GM12878 (cell line): ENCODE measurements at regions not wholly inside any gene's neighbourhood (a gene's known extent, or its start where the extent isn't known, plus 50 kb on each side); places are given as distances from the start of the nearest gene placed in this dataset.

ENCODE experiments used
- ATAC-seq: fragments of 200-7000 bp; cut with Tn5 transposase; 3 replicates; pipeline ENCODE4 v1.9.1; 2020; ENCODE audit warnings: mild to moderate bottlenecking, moderate library complexity
- BruUV-seq: library from RNA; stranded (reverse); fragments of 400-500 nt; replicated peaks from 2 replicates; lab custom pipeline; 2021; lab: Mats Ljungman, UMichigan
- CTCF ChIA-PET: fragments of 300-600 bp; sonication (Branson Sonifier 250); formaldehyde crosslinking; extraction: SDS; loops from one replicate; lab custom pipeline; 2021; ENCODE audit warnings: inconsistent platforms; lab: Yijun Ruan, JAX
- POLR2A ChIA-PET: fragments of 350-600 bp; formaldehyde crosslinking; extraction: SDS; loops from one replicate; lab custom pipeline; 2021; ENCODE audit warnings: inconsistent platforms; lab: Charles Lee
- RAD21 ChIA-PET: fragments of 300-600 bp; sonication (Branson Sonifier 250); formaldehyde crosslinking; loops from one replicate; lab custom pipeline; 2023; ENCODE audit warnings: antibody characterized with exemption; ENCODE audit not compliant: unreplicated experiment; lab: Charles Lee
- SMC1A ChIA-PET: fragments of 300-600 bp; sonication (Branson Sonifier 250); formaldehyde crosslinking; loops from one replicate; lab custom pipeline; 2023; ENCODE audit not compliant: unreplicated experiment, uncharacterized antibody; lab: Charles Lee
- DNase-seq: peaks from one replicate; pipeline ENCODE4 v3.0.0-alpha.2; 2011; ENCODE audit warnings: low read depth, low spot score
- FAIRE-seq: peaks from 3 replicates; lab custom pipeline; 2011; peaks lifted over from hg19 to GRCh38; lab: Jason Lieb, UNC
- H2AFZ ChIP-seq: 2 replicates; pipeline ENCODE4 v1.6.0; 2011; ENCODE audit warnings: low read depth, low read length, control low read depth; ENCODE audit not compliant: control insufficient read depth
- H3K27ac ChIP-seq: 2 replicates; pipeline ENCODE4 v1.5.1; 2011; ENCODE audit warnings: control low read depth; ENCODE audit not compliant: control insufficient read depth, insufficient read depth
- H3K27me3 ChIP-seq, 2 experiments: replicated peaks in 1 of 2; 2 replicates each; pipeline versions ENCODE4 v1.6.0 to v1.6.1; 2011; ENCODE audit warnings: low read length in 1 of 2; ENCODE audit not compliant: control insufficient read depth in 2 of 2, insufficient read depth in 2 of 2
- H3K36me3 ChIP-seq, 2 experiments: 2 replicates each; pipeline ENCODE4 v1.5.1; 2011; ENCODE audit warnings: low read length in 1 of 2; ENCODE audit not compliant: control insufficient read depth in 2 of 2, insufficient read depth in 2 of 2
- H3K4me1 ChIP-seq: 2 replicates; pipeline ENCODE4 v1.6.1; 2011; ENCODE audit warnings: mild to moderate bottlenecking, low read length, moderate library complexity, mixed read lengths; ENCODE audit not compliant: control insufficient read depth, insufficient read depth
- H3K4me2 ChIP-seq: 2 replicates; pipeline ENCODE4 v1.6.0; 2011; ENCODE audit warnings: control low read depth; ENCODE audit not compliant: control insufficient read depth, insufficient read depth
- H3K4me3 ChIP-seq: fragments of 200-600 bp; sonication (generic); 2 replicates; pipeline ENCODE4 v1.5.1; 2016
- H3K79me2 ChIP-seq: 2 replicates; pipeline ENCODE4 v1.6.0; 2011; ENCODE audit warnings: low read length; ENCODE audit not compliant: control insufficient read depth, insufficient read depth
- H3K9ac ChIP-seq: 2 replicates; pipeline ENCODE4 v1.8.0; 2011; ENCODE audit warnings: low read length, control low read depth, mixed read lengths; ENCODE audit not compliant: control insufficient read depth, insufficient read depth
- H3K9me3 ChIP-seq: replicated peaks from 3 replicates; pipeline ENCODE4 v1.5.1; 2011; ENCODE audit warnings: mild to moderate bottlenecking, low read length; ENCODE audit not compliant: control insufficient read depth, insufficient read depth
- H4K20me1 ChIP-seq: 2 replicates; pipeline ENCODE4 v1.6.0; 2011; ENCODE audit not compliant: control insufficient read depth, insufficient read depth
- CBX3 ChIP-seq: fragments of 200-600 bp; sonication (generic); IDR thresholded peaks from 2 replicates; pipeline ENCODE4 v1.6.1; 2016; ENCODE audit warnings: low read depth, borderline replicate concordance
- ESRRA ChIP-seq: IDR thresholded peaks from 2 replicates; pipeline ENCODE4 v1.6.1; 2012; ENCODE audit warnings: mild to moderate bottlenecking, low read length, improper control_type of control experiment
- NFIC ChIP-seq: IDR thresholded peaks from 2 replicates; pipeline ENCODE4 v1.6.1; 2012; ENCODE audit warnings: low read depth, mild to moderate bottlenecking, inconsistent platforms, low read length, moderate library complexity
- RELB ChIP-seq: fragments of 450-650 bp; IDR thresholded peaks from 2 replicates; pipeline ENCODE4 v1.6.1; 2017; ENCODE audit warnings: low read depth, mild to moderate bottlenecking, moderate library complexity
- SIX5 ChIP-seq: IDR thresholded peaks from 2 replicates; pipeline ENCODE4 v1.6.1; 2011; ENCODE audit warnings: mild to moderate bottlenecking, low read depth, low read length, moderate library complexity; ENCODE audit not compliant: severe bottlenecking
- SUPT20H ChIP-seq: IDR thresholded peaks from 2 replicates; pipeline ENCODE4 v1.6.1; 2011; ENCODE audit warnings: low read depth, mild to moderate bottlenecking, low read length, moderate library complexity, borderline replicate concordance; ENCODE audit not compliant: control insufficient read depth
- WGBS: methylation state at CpG from one replicate; pipeline ENCODE4 v1.1.6; 2016; ENCODE audit warnings: low lambda C conversion rate; ENCODE audit not compliant: insufficient replicate concordance, insufficient coverage; ENCODE audit errors: missing lambda C conversion rate; 5-methylcytosine and 5-hydroxymethylcytosine counted together
- in situ Hi-C: fragments of 300-500 bp; cut with MboI; formaldehyde crosslinking; loops from 9 replicates; pipeline ENCODE4 v1.14.3; 2018; ENCODE audit warnings: mixed read lengths
- intact Hi-C: fragments of 100-400 bp; cut with micrococcal nuclease; formaldehyde crosslinking; loops from one replicate; pipeline ENCODE4 v1.14.2; 2022; ENCODE audit not compliant: unreplicated experiment

- ATAC-seq, result no peak
- H3K4me1 ChIP-seq, result no peaks in the 10 kb centered on the region
Observed at GRCh38 chr15:47888385-47889100, 171.2 kb downstream of the SEMA6D start.

More at GRCh38 chr15:47888385-47889100, 171.2 kb downstream of the SEMA6D start:
- Histone ChIP-seq H4K20me1 (no peaks in the 10 kb centered on the region), H3K9ac (no peak overlapping the region), H3K79me2 (no peaks in the 10 kb centered on the region), H3K36me3 (no peaks in the 10 kb centered on the region)
- ChIA-PET CTCF (no interaction called here), RAD21 (interaction anchor here (0.7 kb wide), 1 partner anchor 294 kb away, joined by 3 read pairs; no protein-coding TSS in a partner anchor), POLR2A (no interaction called here)
- FAIRE-seq, result no peak
- intact Hi-C loops, result no loop called here
- no TSS peak for BruUV-seq
- TF ChIP-seq ESRRA (no peak), CBX3 (no peak), SUPT20H (no peak), SIX5 (no peak), RELB (no peak), NFIC (no peak)
- TF ChIP-seq, all 136 proteins: peak for 0
- Histone ChIP-seq H3K4me3 (no peak overlapping the region), H2AFZ (no peak overlapping the region), H3K27me3 (no peaks in the 10 kb centered on the region), H3K9me3 (no peaks in the 10 kb centered on the region), H3K27ac (no peak overlapping the region), H3K4me2 (no peak overlapping the region)
- in situ Hi-C loops, result no loop called here
- WGBS, result 24% methylated on average over 2 of the region's 2 CpGs
- DNase-seq, result no peak
- SMC1A ChIA-PET, result no interaction called here
